GM18498 (cell line): ENCODE measurements at regions not wholly inside any gene's neighbourhood (a gene's known extent, or its start where the extent isn't known, plus 50 kb on each side); places are given as distances from the start of the nearest gene placed in this dataset.
A peak's percentile ranks its signal among the peaks of the same experiment; 100 is the strongest.

Experiments used
- ATAC-seq: cut with Tn5 transposase; IDR thresholded peaks from one replicate; pipeline ENCODE4 v1.9.1; 2021; ENCODE audit warnings: mild to moderate bottlenecking, moderate library complexity; ENCODE audit not compliant: unreplicated experiment

GRCh38 chr4:126779001-126779400 is 853.8 kb upstream of the INTU start:
- no peak for ATAC-seq

- no peak for ATAC-seq
These were observed 853.2 kb upstream of the INTU start for GRCh38 chr4:126779436-126780166.

GRCh38 chr4:126783191-126783590 is 849.6 kb upstream of the INTU start:
- ATAC-seq, result no peak

- ATAC-seq, result no peak
These were observed 847.7 kb upstream of the INTU start for GRCh38 chr4:126784966-126785580.

- no peak for ATAC-seq
These were observed 842.1 kb upstream of the INTU start for GRCh38 chr4:126790633-126791032.

- no peak for ATAC-seq
These were observed 838.4 kb upstream of the INTU start for GRCh38 chr4:126794363-126794762.

GRCh38 chr4:126798214-126798613 is 834.5 kb upstream of the INTU start:
- no peak for ATAC-seq

GRCh38 chr4:126799416-126799815 is 833.3 kb upstream of the INTU start:
- ATAC-seq, result no peak

- no peak for ATAC-seq
These were observed 832.7 kb upstream of the INTU start for GRCh38 chr4:126799971-126800574.

- ATAC-seq, result no peak
These were observed 832.1 kb upstream of the INTU start for GRCh38 chr4:126800575-126801141.

- no peak for ATAC-seq
These were observed 825.6 kb upstream of the INTU start for GRCh38 chr4:126807132-126807531.

- no peak for ATAC-seq
These were observed 820.7 kb upstream of the INTU start for GRCh38 chr4:126812076-126812475.

- ATAC-seq, result no peak
These were observed 812.1 kb upstream of the INTU start for GRCh38 chr4:126820631-126821030.

- no peak for ATAC-seq
These were observed 811.6 kb upstream of the INTU start for GRCh38 chr4:126821152-126821551.

- ATAC-seq, result no peak
These were observed 807.7 kb upstream of the INTU start for GRCh38 chr4:126825083-126825482.

- ATAC-seq, result no peak
These were observed 805.1 kb upstream of the INTU start for GRCh38 chr4:126827669-126828068.

GRCh38 chr4:126834854-126835253 is 797.9 kb upstream of the INTU start:
- no peak for ATAC-seq

GRCh38 chr4:126838941-126839679 is 793.6 kb upstream of the INTU start:
- ATAC-seq, result no peak

GRCh38 chr4:126843492-126844067 is 789.2 kb upstream of the INTU start:
- ATAC-seq, result no peak

GRCh38 chr4:126850286-126850685 is 782.5 kb upstream of the INTU start:
- ATAC-seq, result peak; percentile 55

- ATAC-seq, result no peak
These were observed 781.4 kb upstream of the INTU start for GRCh38 chr4:126851391-126851790.
